CD4-positive, alpha-beta T cell treated with Interleukin-2 at 100 ng/mL for 4 hours (primary cell): ENCODE measurements at regions not wholly inside any gene's neighbourhood (a gene's known extent, or its start where the extent isn't known, plus 50 kb on each side); places are given as distances from the start of the nearest gene placed in this dataset.

Source experiments
- DNase-seq: peaks from one replicate; pipeline ENCODE4 v3.0.0-alpha.2; 2020; ENCODE audit warnings: low spot score

GRCh38 chr4:33176566-33176965 is 2456.4 kb downstream of the PCDH7 start:
- no peak for DNase-seq

GRCh38 chr4:33184657-33185290 is 2464.6 kb downstream of the PCDH7 start:
- no peak for DNase-seq

GRCh38 chr4:33187035-33187434 is 2466.9 kb downstream of the PCDH7 start:
- no peak for DNase-seq

GRCh38 chr4:33188733-33189132 is 2468.6 kb downstream of the PCDH7 start:
- no peak for DNase-seq

- DNase-seq, result no peak
These were observed 2469.0 kb downstream of the PCDH7 start for GRCh38 chr4:33189169-33189568.

GRCh38 chr4:33193109-33193508 is 2472.9 kb downstream of the PCDH7 start:
- no peak for DNase-seq

GRCh38 chr4:33200377-33200776 is 2480.2 kb downstream of the PCDH7 start:
- DNase-seq, result no peak

- DNase-seq, result no peak
These were observed 2498.1 kb downstream of the PCDH7 start for GRCh38 chr4:33218238-33218637.

GRCh38 chr4:33226133-33226532 is 2506.0 kb downstream of the PCDH7 start:
- DNase-seq, result no peak

- DNase-seq, result no peak
These were observed 2506.6 kb downstream of the PCDH7 start for GRCh38 chr4:33226783-33227182.

GRCh38 chr4:33255094-33255493 is 2534.9 kb downstream of the PCDH7 start:
- DNase-seq, result no peak

- no peak for DNase-seq
These were observed 2535.3 kb downstream of the PCDH7 start for GRCh38 chr4:33255507-33255906.

- no peak for DNase-seq
These were observed 2542.7 kb downstream of the PCDH7 start for GRCh38 chr4:33262824-33263223.

GRCh38 chr4:33268776-33269175 is 2548.6 kb downstream of the PCDH7 start:
- no peak for DNase-seq

- DNase-seq, result no peak
These were observed 2550.2 kb downstream of the PCDH7 start for GRCh38 chr4:33270403-33270802.

- no peak for DNase-seq
These were observed 2552.6 kb downstream of the PCDH7 start for GRCh38 chr4:33272722-33273121.

- no peak for DNase-seq
These were observed 2563.6 kb downstream of the PCDH7 start for GRCh38 chr4:33283818-33284217.

GRCh38 chr4:33296876-33297455 is 2576.8 kb downstream of the PCDH7 start:
- DNase-seq, result no peak

GRCh38 chr4:33302321-33302720 is 2582.2 kb downstream of the PCDH7 start:
- no peak for DNase-seq

GRCh38 chr4:33306131-33306530 is 2586.0 kb downstream of the PCDH7 start:
- no peak for DNase-seq

- no peak for DNase-seq
These were observed 2595.9 kb downstream of the PCDH7 start for GRCh38 chr4:33316033-33316432.

GRCh38 chr4:33316578-33316977 is 2596.4 kb downstream of the PCDH7 start:
- no peak for DNase-seq

- DNase-seq, result no peak
These were observed 2603.2 kb downstream of the PCDH7 start for GRCh38 chr4:33323393-33323792.

GRCh38 chr4:33334416-33334815 is 2614.2 kb downstream of the PCDH7 start:
- DNase-seq, result no peak
